ENCODE measurements at regions not wholly inside any gene's neighbourhood (a gene's known extent, or its start where the extent isn't known, plus 50 kb on each side); places are given as distances from the start of the nearest gene placed in this dataset.

DNA sequence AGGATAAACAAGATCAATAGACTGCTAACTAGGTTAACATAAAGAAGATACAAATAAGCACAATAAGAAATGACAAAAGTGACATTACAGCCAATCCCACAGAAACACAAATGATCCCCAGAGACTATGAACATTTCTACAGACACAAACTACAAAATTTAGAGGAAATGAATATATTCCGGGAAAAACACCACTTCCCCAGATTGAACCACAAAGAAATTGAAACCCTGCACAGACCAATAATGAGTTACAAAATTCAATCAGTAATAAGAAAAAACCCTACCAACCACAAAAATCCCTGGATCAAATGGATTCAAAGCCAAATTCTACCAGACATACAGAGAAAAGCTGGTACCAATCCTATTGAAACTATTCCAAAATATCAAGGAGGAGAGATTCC, 232.4 kb upstream of the RBMS1 start:
- intact Hi-C loops (cut with DNase I), result no loop called here
- H3K36me3 ChIP-seq, result no peaks in the 10 kb centered on the region
- DNase-seq (no peak), ATAC-seq (no peak)
- no peak overlapping the region for H3K27ac ChIP-seq
- H3K4me3 ChIP-seq, result no peak overlapping the region
- TF ChIP-seq, protein P1, sequence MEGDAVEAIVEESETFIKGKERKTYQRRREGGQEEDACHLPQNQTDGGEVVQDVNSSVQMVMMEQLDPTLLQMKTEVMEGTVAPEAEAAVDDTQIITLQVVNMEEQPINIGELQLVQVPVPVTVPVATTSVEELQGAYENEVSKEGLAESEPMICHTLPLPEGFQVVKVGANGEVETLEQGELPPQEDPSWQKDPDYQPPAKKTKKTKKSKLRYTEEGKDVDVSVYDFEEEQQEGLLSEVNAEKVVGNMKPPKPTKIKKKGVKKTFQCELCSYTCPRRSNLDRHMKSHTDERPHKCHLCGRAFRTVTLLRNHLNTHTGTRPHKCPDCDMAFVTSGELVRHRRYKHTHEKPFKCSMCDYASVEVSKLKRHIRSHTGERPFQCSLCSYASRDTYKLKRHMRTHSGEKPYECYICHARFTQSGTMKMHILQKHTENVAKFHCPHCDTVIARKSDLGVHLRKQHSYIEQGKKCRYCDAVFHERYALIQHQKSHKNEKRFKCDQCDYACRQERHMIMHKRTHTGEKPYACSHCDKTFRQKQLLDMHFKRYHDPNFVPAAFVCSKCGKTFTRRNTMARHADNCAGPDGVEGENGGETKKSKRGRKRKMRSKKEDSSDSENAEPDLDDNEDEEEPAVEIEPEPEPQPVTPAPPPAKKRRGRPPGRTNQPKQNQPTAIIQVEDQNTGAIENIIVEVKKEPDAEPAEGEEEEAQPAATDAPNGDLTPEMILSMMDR (IDR thresholded peaks at IDR 0.05), result no peak
- H3K27me3 ChIP-seq, result no peaks in the 10 kb centered on the region
- no peaks in the 10 kb centered on the region for H3K4me1 ChIP-seq
- peaks cover 0 to 5% of the 10 kb centered on the region in 2 donors for H3K9me3 ChIP-seq

DNA sequence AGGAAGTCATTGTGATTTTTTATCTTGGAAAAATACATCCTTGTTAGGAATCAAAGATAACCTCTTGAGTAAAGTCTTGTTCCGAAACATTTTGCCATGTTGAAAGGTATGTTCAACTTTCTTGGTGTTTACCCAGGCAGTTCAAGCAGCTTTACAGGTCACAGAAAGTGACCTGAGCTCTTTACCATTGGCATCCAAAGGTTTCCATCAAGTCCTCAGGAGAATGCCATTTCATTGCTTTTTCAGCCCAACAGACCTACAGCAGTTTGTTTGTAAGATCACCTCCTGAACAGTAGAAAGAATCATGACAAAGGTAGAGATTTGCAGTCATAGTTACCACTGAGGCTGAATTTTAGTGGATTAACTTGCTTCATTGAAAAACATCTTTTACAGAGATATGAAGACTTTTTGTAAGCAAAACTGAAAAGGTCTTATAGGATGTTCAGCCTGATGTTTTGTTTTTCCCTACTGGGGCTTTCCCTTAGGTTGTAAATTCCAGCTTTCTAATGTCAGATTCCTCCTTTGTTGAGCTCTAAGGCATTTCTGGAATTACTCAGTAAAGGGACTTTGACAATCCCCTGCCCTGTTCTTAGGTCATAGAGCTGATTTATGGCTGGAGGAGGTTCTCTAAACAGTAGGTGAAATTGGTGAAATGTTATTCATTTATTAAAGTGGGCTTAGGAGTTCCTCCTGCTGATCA, 236.8 kb upstream of the RBMS1 start:
- ATAC-seq (no peak), DNase-seq (no peak)
- H3K36me3 ChIP-seq, result no peaks in the 10 kb centered on the region
- no peaks in the 10 kb centered on the region for H3K27me3 ChIP-seq
- no peaks in the 10 kb centered on the region for H3K9me3 ChIP-seq
- TF ChIP-seq, protein P1 (IDR thresholded peaks at IDR 0.05), result no peak
- H3K4me3 ChIP-seq, result no peak overlapping the region
- H3K4me1 ChIP-seq, result no peaks in the 10 kb centered on the region
- no peak overlapping the region for H3K27ac ChIP-seq
- intact Hi-C loops (cut with DNase I), result no loop called here

DNA sequence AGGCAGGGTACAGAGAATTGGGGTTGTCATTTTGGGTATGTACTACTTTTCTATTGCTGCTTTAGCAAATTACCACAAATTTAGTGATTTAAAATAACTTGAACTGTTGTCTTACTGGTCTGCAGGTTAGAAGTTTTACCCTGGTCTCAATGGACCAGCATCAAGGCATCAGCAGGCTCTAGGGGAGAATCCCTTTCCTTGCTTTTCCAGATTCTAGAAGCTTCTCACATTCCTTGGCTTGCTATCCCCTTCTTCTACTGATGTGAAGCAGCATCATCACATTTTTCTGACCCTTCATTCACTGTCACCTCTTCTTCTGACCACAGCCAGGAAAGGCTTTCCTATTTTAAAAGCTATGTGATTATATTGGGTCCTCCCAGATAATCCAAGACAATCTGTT, 237.8 kb upstream of the RBMS1 start:
- H3K36me3 ChIP-seq, result no peaks in the 10 kb centered on the region
- H3K27ac ChIP-seq, result no peak overlapping the region
- H3K9me3 ChIP-seq, result no peaks in the 10 kb centered on the region
- H3K4me1 ChIP-seq, result no peaks in the 10 kb centered on the region
- DNase-seq (no peak), ATAC-seq (no peak)
- no peak overlapping the region for H3K4me3 ChIP-seq
- intact Hi-C loops (cut with DNase I), result no loop called here
- H3K27me3 ChIP-seq, result no peaks in the 10 kb centered on the region
- TF ChIP-seq, protein P1 (IDR thresholded peaks at IDR 0.05), result no peak

DNA sequence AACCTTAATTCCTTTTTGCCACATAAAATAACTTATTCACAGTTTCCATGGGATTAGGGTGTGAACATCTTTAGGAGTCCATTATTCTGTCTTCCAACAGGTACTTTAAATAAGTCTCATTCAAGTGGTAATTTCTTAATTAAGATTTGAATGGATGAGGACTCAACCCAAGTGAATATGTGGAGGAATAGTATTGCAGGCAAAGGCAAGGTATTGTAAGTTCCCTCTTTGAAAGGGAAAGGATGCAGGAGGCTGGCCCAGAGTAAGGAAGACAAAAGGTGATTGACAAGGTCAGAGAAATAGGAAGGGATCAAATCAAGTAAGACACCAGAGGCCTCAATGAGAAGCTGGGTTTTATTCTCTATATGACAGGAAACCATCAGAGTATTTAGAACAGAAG, 238.2 kb upstream of the RBMS1 start:
- TF ChIP-seq, protein P1 (IDR thresholded peaks at IDR 0.05), result no peak
- no peak for ATAC-seq
- no peak for DNase-seq
- Histone ChIP-seq H3K36me3 (no peaks in the 10 kb centered on the region), H3K27me3 (no peaks in the 10 kb centered on the region), H3K4me3 (no peak overlapping the region), H3K9me3 (no peaks in the 10 kb centered on the region), H3K4me1 (no peaks in the 10 kb centered on the region), H3K27ac (no peak overlapping the region)
- intact Hi-C loops (cut with DNase I), result no loop called here

DNA sequence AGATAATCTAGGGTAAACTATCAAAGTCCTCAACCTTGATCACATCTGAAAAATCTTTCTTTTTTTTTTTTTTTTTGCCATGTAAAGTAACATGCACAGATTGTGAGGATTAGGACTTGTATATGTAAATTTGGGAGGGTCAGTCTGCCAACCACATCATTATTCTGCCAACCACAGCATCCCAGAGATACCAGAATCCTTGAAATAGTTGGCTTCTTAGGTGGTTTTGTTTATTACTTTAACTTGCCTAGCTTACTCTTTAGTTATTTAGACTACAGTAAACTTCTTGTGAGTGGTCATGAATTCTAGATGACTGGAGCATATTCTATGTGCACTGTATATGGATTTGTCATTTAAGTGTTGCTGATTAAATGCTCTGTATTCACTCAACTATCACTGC, 242.1 kb upstream of the RBMS1 start:
- Histone ChIP-seq H3K4me3 (no peak overlapping the region), H3K27ac (no peak overlapping the region), H3K4me1 (no peaks in the 10 kb centered on the region), H3K9me3 (no peaks in the 10 kb centered on the region), H3K36me3 (no peaks in the 10 kb centered on the region), H3K27me3 (no peaks in the 10 kb centered on the region)
- DNase-seq (no peak), ATAC-seq (no peak)
- intact Hi-C loops (cut with DNase I), result no loop called here
- TF ChIP-seq, protein P1 (IDR thresholded peaks at IDR 0.05), result no peak
